Upper lobe of left lung (tissue), 4 donors: ENCODE measurements at regions not wholly inside any gene's neighbourhood (a gene's known extent, or its start where the extent isn't known, plus 50 kb on each side); places are given as distances from the start of the nearest gene placed in this dataset.

Source experiments
- EP300 ChIP-seq, 4 donors: sonication (generic); formaldehyde crosslinking; IDR thresholded peaks; one replicate each; pipeline ENCODE4 v1.5.1; 2017; ENCODE audit warnings: antibody characterized with exemption in 4 of 4, control low read depth in 2 of 4
- TF ChIP-seq, protein P1 (sequence below), 6 experiments: fragments of 450-650 bp in 4 of 6; fragments of 200-600 bp in 2 of 6; sonication (generic) in 2 of 6; IDR thresholded peaks; one replicate each; pipeline ENCODE4 v1.5.1; 2016 to 2019; ENCODE audit warnings: antibody characterized with exemption in 6 of 6

DNA sequence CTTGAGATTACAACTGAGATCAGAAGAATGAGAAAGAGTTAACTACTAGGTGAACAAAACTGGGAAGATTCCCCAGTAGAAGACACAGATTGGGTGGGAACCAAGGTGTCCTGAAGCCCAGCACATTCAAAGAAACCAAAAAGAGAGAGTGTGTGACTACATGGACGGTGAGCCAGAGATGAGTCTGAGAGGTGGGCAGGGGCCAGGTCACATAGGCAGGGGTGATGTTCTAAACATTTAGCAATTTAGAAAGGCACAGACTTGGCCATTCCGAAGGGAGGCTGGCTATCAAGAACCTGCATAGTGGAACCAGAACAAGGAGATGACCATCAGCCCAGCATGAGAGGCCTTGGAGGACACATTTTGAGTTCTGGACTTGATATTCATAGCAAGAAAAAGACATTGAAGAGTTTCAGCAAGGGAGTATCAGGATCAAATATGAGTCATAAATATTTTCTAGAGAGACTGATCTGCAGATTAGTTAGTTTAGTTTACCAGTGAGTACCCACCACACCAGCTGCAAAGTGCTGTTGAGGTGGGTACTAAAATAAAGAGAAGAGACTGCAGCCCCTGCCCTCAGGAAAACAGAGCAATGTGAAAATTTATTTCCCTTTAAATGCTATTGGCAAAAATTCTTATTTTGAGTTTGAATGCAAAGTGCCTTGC, 340.5 kb upstream of the PRDM1 start:
- TF ChIP-seq, protein P1, sequence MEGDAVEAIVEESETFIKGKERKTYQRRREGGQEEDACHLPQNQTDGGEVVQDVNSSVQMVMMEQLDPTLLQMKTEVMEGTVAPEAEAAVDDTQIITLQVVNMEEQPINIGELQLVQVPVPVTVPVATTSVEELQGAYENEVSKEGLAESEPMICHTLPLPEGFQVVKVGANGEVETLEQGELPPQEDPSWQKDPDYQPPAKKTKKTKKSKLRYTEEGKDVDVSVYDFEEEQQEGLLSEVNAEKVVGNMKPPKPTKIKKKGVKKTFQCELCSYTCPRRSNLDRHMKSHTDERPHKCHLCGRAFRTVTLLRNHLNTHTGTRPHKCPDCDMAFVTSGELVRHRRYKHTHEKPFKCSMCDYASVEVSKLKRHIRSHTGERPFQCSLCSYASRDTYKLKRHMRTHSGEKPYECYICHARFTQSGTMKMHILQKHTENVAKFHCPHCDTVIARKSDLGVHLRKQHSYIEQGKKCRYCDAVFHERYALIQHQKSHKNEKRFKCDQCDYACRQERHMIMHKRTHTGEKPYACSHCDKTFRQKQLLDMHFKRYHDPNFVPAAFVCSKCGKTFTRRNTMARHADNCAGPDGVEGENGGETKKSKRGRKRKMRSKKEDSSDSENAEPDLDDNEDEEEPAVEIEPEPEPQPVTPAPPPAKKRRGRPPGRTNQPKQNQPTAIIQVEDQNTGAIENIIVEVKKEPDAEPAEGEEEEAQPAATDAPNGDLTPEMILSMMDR (IDR thresholded peaks at IDR 0.05), result no peak
- TF ChIP-seq EP300 (IDR thresholded peaks at IDR 0.05), result no peak
